ENCODE measurements at regions not wholly inside any gene's neighbourhood (a gene's known extent, or its start where the extent isn't known, plus 50 kb on each side); places are given as distances from the start of the nearest gene placed in this dataset.

DNA sequence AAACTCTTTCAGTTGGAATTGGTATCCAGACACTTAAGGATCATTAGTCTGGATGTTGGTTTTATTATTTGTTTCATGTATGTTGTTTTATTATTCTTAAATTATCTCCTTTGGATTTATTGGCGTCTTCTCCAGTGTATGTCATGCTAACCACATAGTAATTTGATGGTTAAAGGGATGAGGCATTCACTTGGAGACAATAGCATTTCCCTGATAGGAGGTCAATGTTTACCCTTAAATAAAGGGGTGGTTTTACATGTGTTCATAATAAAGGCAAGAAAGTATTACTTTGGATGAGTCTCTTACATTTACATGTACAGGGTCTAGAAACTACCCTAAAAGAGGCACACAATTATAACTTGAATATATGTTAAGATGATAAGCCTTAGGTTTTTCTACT, 51.2 kb upstream of the RNF144B start:
- DNase-seq (ENCODE audit: low read depth in 2 of 2): no peak

DNA sequence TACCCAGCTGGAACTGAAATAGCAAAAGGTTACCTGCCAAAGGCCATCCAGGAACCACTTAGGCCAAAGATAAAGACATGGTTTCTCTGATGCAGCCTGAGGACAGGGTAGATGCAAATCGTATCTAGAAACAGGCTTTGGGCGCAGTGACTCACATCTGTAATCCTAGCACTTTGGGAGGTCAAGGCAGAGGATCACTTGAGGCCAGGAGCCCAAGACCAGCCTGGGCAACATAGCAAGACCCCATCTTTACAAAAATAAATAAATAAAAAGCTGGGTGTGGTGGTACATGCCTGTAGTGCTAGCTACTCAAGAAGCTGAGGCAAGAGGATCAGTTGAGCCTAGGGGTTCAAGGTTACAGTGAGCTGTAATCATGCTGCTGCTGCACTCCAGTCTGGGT, 52.9 kb upstream of the RNF144B start:
- no peak for DNase-seq (ENCODE audit: low read depth in 2 of 2)

DNA sequence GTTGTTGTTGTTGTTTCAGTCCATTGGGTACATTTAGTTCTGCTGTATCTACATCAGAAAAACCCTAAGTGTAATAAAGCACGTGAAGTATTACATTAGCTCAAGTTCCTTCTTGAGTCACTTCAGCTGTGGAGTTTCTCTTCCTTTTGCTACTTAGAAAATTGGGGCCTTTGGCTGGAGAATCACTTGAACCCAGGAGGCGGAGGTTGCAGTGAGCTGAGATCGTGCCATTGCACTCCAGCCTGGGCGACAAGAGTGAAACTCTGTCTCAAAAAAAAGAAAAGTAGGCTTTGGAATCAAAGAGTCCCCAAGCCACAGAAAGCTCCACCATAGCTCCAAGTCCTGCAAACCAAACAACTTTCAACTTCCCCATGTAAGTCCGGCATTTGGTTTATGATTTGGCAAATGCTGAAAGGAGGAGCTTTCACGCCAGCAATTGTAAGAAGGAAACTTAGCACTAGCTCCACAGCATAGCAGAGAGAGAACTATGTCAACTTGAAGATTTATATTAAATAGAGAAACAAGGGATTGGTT, 56.5 kb upstream of the RNF144B start:
- no peak for DNase-seq (ENCODE audit: low read depth in 2 of 2)

DNA sequence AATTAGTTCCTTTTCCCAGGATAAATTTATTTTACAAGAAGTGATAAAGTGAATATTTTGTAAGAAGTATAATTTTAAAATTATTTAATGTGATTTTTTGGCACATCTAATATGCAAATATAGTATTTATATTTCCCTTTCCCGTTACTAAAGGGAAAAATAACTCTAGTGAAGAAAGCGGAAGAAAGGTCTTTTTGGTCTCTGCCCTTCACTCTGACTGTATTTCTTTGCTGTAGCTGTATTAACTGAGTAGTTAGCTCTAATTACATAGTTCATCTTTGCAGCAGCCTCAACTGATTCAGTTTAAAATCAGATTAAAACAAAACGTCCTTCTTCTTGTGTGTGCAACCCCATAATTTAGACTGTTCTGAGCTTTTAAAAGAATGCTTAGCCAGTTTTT, 57.4 kb upstream of the RNF144B start:
- no peak for DNase-seq (ENCODE audit: low read depth in 2 of 2)

DNA sequence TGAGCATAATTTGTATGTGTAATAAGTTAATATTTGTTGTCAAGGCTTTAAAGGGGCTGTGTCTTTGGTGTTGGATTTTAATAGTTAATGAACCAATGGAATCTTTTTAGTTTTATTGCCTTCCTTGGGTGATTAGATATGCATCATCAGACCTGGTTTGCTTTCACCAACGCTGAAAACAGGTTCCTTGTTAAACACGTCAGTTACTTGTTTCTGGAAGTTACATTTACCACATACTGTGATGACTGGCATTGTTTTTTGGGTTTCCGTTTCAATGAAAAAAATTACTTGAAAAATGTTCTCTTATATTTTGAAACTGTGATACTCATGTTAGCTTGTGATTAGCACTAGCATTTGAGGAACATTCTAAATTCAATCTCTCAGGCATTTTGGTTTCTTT, 58.6 kb upstream of the RNF144B start:
- DNase-seq (ENCODE audit: low read depth in 2 of 2): no peak

DNA sequence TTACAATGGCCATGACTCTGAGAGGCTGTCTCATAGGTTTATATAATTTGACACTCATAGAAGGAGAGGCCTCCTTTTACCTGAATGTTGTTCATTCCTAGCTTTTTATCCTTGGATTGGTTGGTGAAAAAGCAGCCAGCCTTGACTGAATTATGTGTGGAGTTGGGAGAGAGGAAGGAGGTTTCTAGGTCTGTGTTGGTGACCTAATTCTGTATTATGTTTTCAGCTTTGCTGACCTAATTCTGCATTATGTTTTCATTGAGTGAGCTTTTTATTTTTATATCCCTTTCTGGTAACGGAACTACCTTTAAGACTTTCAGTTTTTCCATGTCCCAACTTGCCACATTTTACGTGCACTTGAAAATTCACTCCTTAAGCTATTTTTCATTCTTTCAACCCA, 59.1 kb upstream of the RNF144B start:
- no peak for DNase-seq (ENCODE audit: low read depth in 2 of 2)

DNA sequence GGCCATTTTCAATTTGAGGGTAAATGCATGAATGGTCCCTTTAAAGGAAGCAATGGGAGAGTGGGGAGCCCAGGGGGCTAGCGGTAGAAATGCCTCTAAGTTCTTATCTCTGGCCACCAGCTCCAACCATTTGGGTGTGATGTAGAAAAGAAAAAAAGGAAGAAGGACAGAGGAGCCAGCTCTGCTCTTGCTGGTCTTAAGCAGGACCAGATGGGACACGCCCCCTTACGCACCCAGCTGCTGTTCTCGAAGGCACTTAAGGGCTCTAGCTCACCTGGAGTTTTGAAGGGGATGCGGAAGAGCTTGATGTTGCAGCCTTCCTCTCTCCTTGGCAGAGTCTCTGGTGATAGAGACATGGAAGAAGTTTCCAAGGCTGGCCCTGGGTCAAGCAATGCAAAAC, 59.5 kb upstream of the RNF144B start:
- no peak for DNase-seq (ENCODE audit: low read depth in 2 of 2)

DNA sequence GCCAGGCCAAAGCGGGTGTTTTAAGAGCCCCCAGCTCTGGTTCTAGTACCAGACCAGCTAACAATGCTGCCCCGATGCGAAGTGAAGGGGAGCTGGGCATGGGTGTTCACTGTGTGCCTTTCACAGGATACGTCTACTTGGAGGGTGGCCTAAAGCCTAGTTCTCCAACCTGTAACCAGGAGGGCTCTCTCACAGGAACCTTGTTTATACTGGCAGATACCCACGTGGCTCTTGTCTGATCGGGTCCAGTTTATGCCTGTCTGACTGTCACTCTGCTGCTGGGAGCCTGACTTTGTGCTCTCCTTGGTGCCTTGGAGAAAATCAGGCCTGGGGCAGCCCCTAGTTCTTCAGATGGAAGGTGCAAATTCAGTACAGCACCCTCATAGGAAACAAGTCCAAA, 60.2 kb upstream of the RNF144B start:
- no peak for DNase-seq (ENCODE audit: low read depth in 2 of 2)

DNA sequence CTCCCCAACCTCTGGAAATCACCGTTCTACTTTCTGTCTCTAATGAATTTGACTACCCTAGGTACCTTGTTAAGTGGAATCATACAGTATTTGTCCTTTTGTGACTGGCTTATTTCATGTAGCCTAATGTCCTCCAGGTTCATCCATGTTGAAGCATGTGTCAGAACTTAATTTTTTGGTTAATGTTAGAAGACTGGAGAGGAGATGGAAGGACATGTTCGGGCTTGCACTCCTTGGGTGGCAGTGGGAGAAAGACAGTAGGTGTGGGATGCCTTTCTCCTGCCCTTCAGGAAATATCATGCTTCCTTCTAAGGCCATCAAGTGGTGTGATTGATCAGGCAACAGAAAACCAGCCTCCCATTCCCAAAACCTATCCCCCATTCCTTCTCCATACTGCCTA, 61.1 kb upstream of the RNF144B start:
- no peak for DNase-seq (ENCODE audit: low read depth in 2 of 2)

DNA sequence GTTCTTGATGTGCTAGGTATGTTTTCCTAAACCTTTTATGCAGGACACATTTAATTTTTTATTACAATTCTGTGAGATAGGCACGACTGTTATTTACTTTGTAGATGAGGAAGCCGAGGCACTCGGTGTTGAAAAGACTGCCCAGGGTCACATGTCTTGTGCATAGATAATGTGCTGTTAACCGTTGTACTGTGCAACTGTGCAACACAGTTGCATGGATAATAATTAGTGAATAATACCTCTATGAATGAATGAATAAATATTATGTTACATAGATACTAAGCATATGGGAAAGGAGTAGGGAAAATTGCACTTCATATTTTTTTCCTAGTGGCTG, 60.3 kb upstream of the DEK start:
- DNase-seq (ENCODE audit: low read depth in 2 of 2): no peak

DNA sequence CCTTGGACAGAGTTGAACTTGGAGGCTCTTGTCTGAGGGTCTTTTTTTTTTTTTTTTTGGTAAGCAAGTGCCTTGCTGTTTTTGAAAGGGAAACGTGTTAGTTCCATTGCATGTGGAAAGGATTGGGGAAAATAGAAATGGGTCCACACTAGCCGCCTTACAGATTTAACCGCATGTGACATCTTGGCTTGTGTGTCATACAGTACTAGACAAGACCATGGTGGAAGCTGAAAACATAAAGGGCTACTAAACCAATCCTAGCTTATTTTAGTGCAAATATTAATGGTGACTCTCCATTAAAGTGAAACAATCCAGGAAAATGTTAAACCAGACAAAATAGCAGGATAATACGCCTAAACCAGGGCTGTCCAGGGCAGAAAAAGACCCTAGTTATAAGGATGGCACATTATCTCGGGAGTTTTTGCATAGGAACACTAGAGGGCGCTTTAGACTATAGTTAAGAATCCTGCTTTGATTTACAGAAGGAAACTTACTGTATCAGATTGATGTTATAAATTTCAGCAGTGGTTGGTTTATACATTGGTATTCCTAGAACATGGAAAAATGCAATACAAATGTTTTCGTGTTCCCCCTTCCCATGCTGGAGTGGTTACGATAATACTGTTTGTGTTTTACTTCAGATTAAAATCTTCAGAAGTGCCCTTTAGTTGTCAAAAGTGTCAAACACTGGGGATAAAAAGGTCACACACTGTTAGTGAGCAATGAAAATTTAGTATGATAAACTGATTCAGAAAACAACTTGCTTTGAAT, 59.8 kb upstream of the DEK start:
- DNase-seq (ENCODE audit: low read depth in 2 of 2): peak; percentile 32 to 62

DNA sequence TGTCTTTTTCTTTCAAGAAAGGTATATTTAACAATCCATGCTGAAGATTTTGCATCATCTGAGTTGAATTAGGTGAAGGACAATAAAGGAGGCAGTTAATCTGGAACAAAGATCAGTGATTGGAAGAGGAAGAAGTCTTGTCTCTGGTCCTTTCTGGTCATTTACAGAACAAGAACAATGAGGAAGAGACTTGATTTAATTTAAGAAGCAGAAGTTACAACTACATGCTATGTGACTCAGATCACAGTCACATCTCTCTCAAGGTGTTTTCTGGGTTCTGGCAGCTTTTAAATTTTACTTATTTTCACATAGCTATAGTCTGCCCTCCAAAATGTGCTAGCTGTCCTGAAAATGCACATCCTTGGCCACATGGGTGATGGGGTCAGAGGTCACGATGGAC, 53.5 kb upstream of the DEK start:
- DNase-seq (ENCODE audit: low read depth in 2 of 2): no peak

DNA sequence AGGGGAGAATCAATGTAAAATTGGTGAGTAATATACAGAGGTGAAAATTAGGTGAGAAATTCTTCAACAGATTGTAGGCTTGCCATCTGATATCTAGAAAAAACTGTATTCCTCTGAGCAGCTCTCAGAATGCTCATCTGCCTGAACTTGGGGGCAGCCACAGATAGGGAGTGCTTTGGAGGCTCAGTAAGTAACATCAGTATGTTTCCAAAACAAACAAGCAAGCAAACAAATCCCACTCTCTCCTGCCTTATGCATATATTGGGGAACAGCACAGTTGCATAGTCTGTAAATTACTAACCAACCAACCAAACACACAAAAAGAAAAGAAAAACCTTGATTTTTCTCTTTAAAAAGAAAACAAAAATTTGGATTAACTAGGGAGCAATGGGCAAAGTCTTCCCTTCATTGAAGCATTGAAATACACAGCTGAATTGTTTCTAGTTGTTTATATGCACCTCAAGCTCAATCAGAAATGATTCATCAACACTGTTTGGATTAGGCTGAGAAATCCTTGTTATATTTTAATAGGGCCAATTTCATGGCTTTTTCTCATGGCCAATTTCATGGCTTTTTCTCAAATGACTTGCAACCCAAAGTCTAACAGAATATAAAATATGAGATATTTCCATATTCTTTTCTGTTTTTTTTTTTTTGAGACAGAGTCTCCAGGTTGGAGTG, 50.1 kb upstream of the DEK start:
- no peak for DNase-seq (ENCODE audit: low read depth in 2 of 2)
